Left ventricle myocardium inferior (tissue), 1 donor: ENCODE measurements at regions not wholly inside any gene's neighbourhood (a gene's known extent, or its start where the extent isn't known, plus 50 kb on each side); places are given as distances from the start of the nearest gene placed in this dataset.

ENCODE experiments used
- DNase-seq: peaks from one replicate; pipeline ENCODE4 v3.0.0-alpha.2; 2020
- H3K27ac ChIP-seq: fragments of 200-600 bp; replicated peaks from 2 replicates; pipeline ENCODE4 v1.8.0; 2021
- H3K27me3 ChIP-seq: fragments of 200-600 bp; 2 replicates; pipeline ENCODE4 v1.8.0; 2021; ENCODE audit warnings: low read depth
- H3K36me3 ChIP-seq: fragments of 200-600 bp; 2 replicates; pipeline ENCODE4 v1.8.0; 2021
- H3K4me1 ChIP-seq: fragments of 200-600 bp; 2 replicates; pipeline ENCODE4 v1.8.0; 2021
- H3K4me3 ChIP-seq: fragments of 200-600 bp; 2 replicates; pipeline ENCODE4 v1.8.0; 2021; ENCODE audit warnings: mild to moderate bottlenecking, moderate library complexity
- H3K9me3 ChIP-seq: fragments of 200-600 bp; replicated peaks from 2 replicates; pipeline ENCODE4 v1.8.0; 2021
- intact Hi-C: fragments of 100-400 bp; cut with micrococcal nuclease; formaldehyde crosslinking; loops from one replicate; pipeline ENCODE4 v1.11.0; 2022
- TF ChIP-seq, protein P1 (sequence below): fragments of 200-600 bp; IDR thresholded peaks from 2 replicates; pipeline ENCODE4 v1.8.0; 2021; ENCODE audit warnings: antibody characterized with exemption, mild to moderate bottlenecking, borderline replicate concordance
- donor health status: DM: no; HTN: yes; CAD: no; lungs with severe emphysema.

DNA sequence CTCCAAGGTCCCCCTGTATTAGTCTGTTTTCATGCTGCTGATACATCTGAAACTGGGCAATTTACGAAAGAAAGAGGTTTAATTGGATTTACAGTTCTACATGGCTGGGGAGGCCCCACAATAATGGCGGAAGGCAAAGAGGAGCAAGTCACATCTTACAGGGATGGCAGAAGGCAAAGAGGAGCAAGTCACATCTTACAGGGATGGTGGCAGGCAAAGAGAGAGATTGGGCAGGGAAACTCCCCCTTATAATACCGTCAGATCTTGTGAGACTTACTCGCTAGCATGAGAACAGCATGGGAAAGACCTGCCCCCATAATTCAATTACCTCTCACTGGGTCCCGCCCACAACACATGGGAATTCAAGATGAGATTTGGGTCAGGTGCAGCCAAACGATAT lies 50.0 kb upstream of the FARP1 start:
- no peaks in the 10 kb centered on the region for H3K27me3 ChIP-seq
- peaks cover 7% of the 10 kb centered on the region for H3K9me3 ChIP-seq
- TF ChIP-seq, protein P1, sequence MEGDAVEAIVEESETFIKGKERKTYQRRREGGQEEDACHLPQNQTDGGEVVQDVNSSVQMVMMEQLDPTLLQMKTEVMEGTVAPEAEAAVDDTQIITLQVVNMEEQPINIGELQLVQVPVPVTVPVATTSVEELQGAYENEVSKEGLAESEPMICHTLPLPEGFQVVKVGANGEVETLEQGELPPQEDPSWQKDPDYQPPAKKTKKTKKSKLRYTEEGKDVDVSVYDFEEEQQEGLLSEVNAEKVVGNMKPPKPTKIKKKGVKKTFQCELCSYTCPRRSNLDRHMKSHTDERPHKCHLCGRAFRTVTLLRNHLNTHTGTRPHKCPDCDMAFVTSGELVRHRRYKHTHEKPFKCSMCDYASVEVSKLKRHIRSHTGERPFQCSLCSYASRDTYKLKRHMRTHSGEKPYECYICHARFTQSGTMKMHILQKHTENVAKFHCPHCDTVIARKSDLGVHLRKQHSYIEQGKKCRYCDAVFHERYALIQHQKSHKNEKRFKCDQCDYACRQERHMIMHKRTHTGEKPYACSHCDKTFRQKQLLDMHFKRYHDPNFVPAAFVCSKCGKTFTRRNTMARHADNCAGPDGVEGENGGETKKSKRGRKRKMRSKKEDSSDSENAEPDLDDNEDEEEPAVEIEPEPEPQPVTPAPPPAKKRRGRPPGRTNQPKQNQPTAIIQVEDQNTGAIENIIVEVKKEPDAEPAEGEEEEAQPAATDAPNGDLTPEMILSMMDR: no peak
- no peak for DNase-seq
- intact Hi-C loops: no loop called here
- H3K4me1 ChIP-seq: no peaks in the 10 kb centered on the region
- no peak overlapping the region for H3K4me3 ChIP-seq
- no peak overlapping the region for H3K27ac ChIP-seq
- no peaks in the 10 kb centered on the region for H3K36me3 ChIP-seq
